HCT116 (cell line): ENCODE measurements at regions not wholly inside any gene's neighbourhood (a gene's known extent, or its start where the extent isn't known, plus 50 kb on each side); places are given as distances from the start of the nearest gene placed in this dataset.

Source experiments
- ATAC-seq: fragments of 200-7000 bp; cut with Tn5 transposase; 2 replicates; pipeline ENCODE4 v1.9.1; 2020; ENCODE audit warnings: mild to moderate bottlenecking, moderate library complexity
- BruUV-seq: library from RNA; stranded (reverse); fragments of 400-500 nt; replicated peaks from 2 replicates; lab custom pipeline; 2021; lab: Mats Ljungman, UMichigan
- CTCF ChIA-PET: fragments of 300-600 bp; sonication (Branson Sonifier 250); formaldehyde crosslinking; loops from one replicate; lab custom pipeline; 2021; ENCODE audit warnings: antibody characterized with exemption; lab: Charles Lee
- POLR2A ChIA-PET: fragments of 300-600, 350-600 bp; sonication (Branson Sonifier 250); formaldehyde crosslinking; loops from one replicate; lab custom pipeline; 2021; ENCODE audit warnings: antibody characterized with exemption; lab: Charles Lee
- RAD21 ChIA-PET, 2 experiments: fragments of 300-600 bp; sonication (Branson Sonifier 250); formaldehyde crosslinking; loops; one replicate each; lab custom pipeline; 2023; ENCODE audit warnings: low total read pairs in 2 of 2; ENCODE audit not compliant: uncharacterized antibody in 2 of 2, unreplicated experiment in 2 of 2, low non-redundant PET in 1 of 2; lab: Charles Lee
- DNase-seq: peaks from one replicate; pipeline ENCODE4 v3.0.0-alpha.2; 2010; ENCODE audit warnings: low read depth, low spot score
- H2AFZ ChIP-seq: fragments of 200-600 bp; shearing (Covaris generic), sonication (generic); 2 replicates; pipeline ENCODE4 v1.6.1; 2017; ENCODE audit warnings: low read depth, mixed run types, mixed read lengths, antibody characterized with exemption, low read length; ENCODE audit not compliant: poor library complexity, severe bottlenecking
- H3K27ac ChIP-seq: 2 replicates; pipeline ENCODE4 v1.5.1; 2012; ENCODE audit warnings: low read depth, low read length
- H3K27me3 ChIP-seq: fragments of 200-600 bp; sonication (generic); 2 replicates; pipeline ENCODE4 v1.6.1; 2016; ENCODE audit warnings: mixed run types, low read length, mixed read lengths; ENCODE audit not compliant: insufficient read depth
- H3K36me3 ChIP-seq, 2 experiments: fragments of 200-500 bp in 1 of 2; fragments of 200-600 bp in 1 of 2; sonication (Bioruptor generic) in 1 of 2; sonication (generic) in 1 of 2; 2 replicates each; pipeline versions ENCODE4 v1.5.1 to v1.6.1; 2014 to 2016; ENCODE audit warnings: low read length in 2 of 2, inconsistent platforms in 1 of 2, mixed read lengths in 1 of 2, mixed run types in 1 of 2; ENCODE audit not compliant: insufficient read depth in 2 of 2, control insufficient read depth in 1 of 2
- H3K4me1 ChIP-seq, 2 experiments: fragments of 200-600 bp in 1 of 2; sonication (generic) in 1 of 2; 2 replicates each; pipeline versions ENCODE4 v1.5.1 to v1.6.1; 2012 to 2017; ENCODE audit warnings: low read length in 2 of 2, inconsistent platforms in 1 of 2, mild to moderate bottlenecking in 1 of 2, mixed read lengths in 1 of 2, mixed run types in 1 of 2, moderate library complexity in 1 of 2; ENCODE audit not compliant: insufficient read depth in 2 of 2, control insufficient read depth in 1 of 2
- H3K4me2 ChIP-seq: fragments of 200-600 bp; sonication (generic); 2 replicates; pipeline ENCODE4 v1.6.1; 2017; ENCODE audit warnings: mixed run types, low read length, mixed read lengths
- H3K4me3 ChIP-seq, 2 experiments: fragments of 200-600 bp in 1 of 2; sonication (generic) in 1 of 2; replicated peaks in 1 of 2; 2 replicates each; pipeline ENCODE4 v1.5.1; 2011 to 2016; ENCODE audit warnings: low read length in 2 of 2, control low read depth in 1 of 2, low read depth in 1 of 2, mild to moderate bottlenecking in 1 of 2, mixed read lengths in 1 of 2, mixed run types in 1 of 2
- H3K79me2 ChIP-seq: fragments of 200-600 bp; sonication (generic); 2 replicates; pipeline ENCODE4 v1.6.1; 2017; ENCODE audit warnings: mild to moderate bottlenecking, mixed run types, low read length, moderate library complexity, mixed read lengths; ENCODE audit not compliant: insufficient read depth
- H3K9ac ChIP-seq: fragments of 200-600 bp; sonication (generic); 2 replicates; pipeline ENCODE4 v1.6.1; 2016; ENCODE audit warnings: low read length, mixed read lengths
- H3K9me2 ChIP-seq: fragments of 200-600 bp; sonication (generic), shearing (Covaris generic); 2 replicates; pipeline ENCODE4 v1.6.1; 2017; ENCODE audit warnings: mixed run types, mild to moderate bottlenecking, moderate library complexity; ENCODE audit not compliant: insufficient read depth
- H3K9me3 ChIP-seq, 2 experiments: fragments of 200-500 bp in 1 of 2; fragments of 200-600 bp in 1 of 2; sonication (Bioruptor generic) in 1 of 2; sonication (generic) in 1 of 2; 2 replicates each; pipeline ENCODE4 v1.6.1; 2014 to 2017; ENCODE audit warnings: low read length in 2 of 2, mixed read lengths in 2 of 2, inconsistent platforms in 1 of 2, low read depth in 1 of 2, mild to moderate bottlenecking in 1 of 2, mixed run types in 1 of 2, moderate library complexity in 1 of 2; ENCODE audit not compliant: control insufficient read depth in 1 of 2, insufficient read depth in 1 of 2
- H4K20me1 ChIP-seq: fragments of 200-600 bp; sonication (generic), shearing (Covaris generic); 2 replicates; pipeline ENCODE4 v1.6.1; 2017; ENCODE audit warnings: mixed run types, mild to moderate bottlenecking, moderate library complexity; ENCODE audit not compliant: insufficient read depth
- CBX3 ChIP-seq: IDR thresholded peaks from 2 replicates; pipeline ENCODE4 v1.6.1; 2012; ENCODE audit warnings: low read depth
- EGR1 ChIP-seq: IDR thresholded peaks from 2 replicates; pipeline ENCODE4 v1.6.1; 2012; ENCODE audit warnings: low read depth
- POLR2AphosphoS5 ChIP-seq: IDR thresholded peaks from 2 replicates; pipeline ENCODE4 v1.6.1; 2011; ENCODE audit warnings: mild to moderate bottlenecking, low read depth, low read length, moderate library complexity
- RAD21 ChIP-seq: IDR thresholded peaks from 2 replicates; pipeline ENCODE4 v1.6.1; 2012; ENCODE audit warnings: low read depth, mild to moderate bottlenecking
- SP1 ChIP-seq: IDR thresholded peaks from 2 replicates; pipeline ENCODE4 v1.6.1; 2012; ENCODE audit warnings: low read depth
- TCF7L2 ChIP-seq: IDR thresholded peaks from 2 replicates; pipeline ENCODE4 v1.7.0; 2011; ENCODE audit warnings: borderline replicate concordance, inconsistent platforms; ENCODE audit not compliant: insufficient read depth, insufficient read length; ENCODE audit errors: extremely low read depth
- YY1 ChIP-seq: IDR thresholded peaks from 2 replicates; pipeline ENCODE4 v1.6.1; 2011; ENCODE audit warnings: low read length, low read depth, moderate library complexity, mild to moderate bottlenecking; ENCODE audit not compliant: insufficient replicate concordance; ENCODE audit errors: extremely low read depth
- ZFX ChIP-seq: fragments of 450-650 bp; IDR thresholded peaks from 2 replicates; pipeline ENCODE4 v1.6.1; 2017
- intact Hi-C: fragments of 100-400 bp; cut with micrococcal nuclease; formaldehyde crosslinking; loops from 2 replicates; pipeline ENCODE4 v1.10.0; 2022
- TF ChIP-seq, protein P1 (sequence below): IDR thresholded peaks from 2 replicates; pipeline ENCODE4 v1.6.1; 2012; ENCODE audit warnings: low read depth
- TF ChIP-seq, protein P2 (sequence below), 3 experiments: fragments of 200-600 bp in 1 of 3; sonication (generic) in 1 of 3; IDR thresholded peaks in 2 of 3; conservative IDR thresholded peaks in 1 of 3; 2 replicates each; pipeline ENCODE4 v1.5.1; 2012 to 2017; ENCODE audit warnings: low read depth in 2 of 3, low read length in 2 of 3, antibody characterized with exemption in 1 of 3, borderline replicate concordance in 1 of 3, control low read depth in 1 of 3, mild to moderate bottlenecking in 1 of 3, mixed read lengths in 1 of 3, mixed run types in 1 of 3, moderate library complexity in 1 of 3; ENCODE audit not compliant: insufficient read depth in 1 of 3

DNA sequence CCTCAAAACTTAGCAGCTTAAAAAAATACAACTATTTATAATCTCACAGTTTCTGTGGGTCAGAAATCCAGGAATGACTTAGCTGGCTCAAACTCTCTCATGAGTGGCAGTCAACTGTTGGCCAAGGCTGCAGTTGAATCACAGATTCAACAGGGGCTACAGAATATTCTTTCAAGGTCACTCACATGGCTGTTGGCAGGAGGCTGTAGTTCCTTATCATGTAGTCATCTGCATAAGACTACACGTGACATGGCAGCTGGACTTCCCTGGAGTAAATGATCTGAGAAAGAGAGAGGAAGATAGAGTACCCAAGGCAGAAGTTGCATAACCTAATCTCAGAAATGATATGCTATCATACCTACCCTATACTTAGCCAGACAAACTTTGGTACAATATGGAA lies 75.2 kb upstream of the TSPAN2 start:
- POLR2A ChIA-PET = interaction anchor here (1.3 kb wide), 1 partner anchor 15 kb away, joined by 3 read pairs; no protein-coding TSS in a partner anchor
- H3K9ac ChIP-seq = no peak overlapping the region
- CTCF ChIA-PET = no interaction called here
- intact Hi-C loops = no loop called here
- no TSS peak for BruUV-seq
- TF ChIP-seq TCF7L2 (no peak), POLR2AphosphoS5 (no peak), EGR1 (no peak), CBX3 (no peak), ZFX (no peak), SP1 (no peak), RAD21 (no peak), YY1 (no peak)
- TF ChIP-seq, protein P1, sequence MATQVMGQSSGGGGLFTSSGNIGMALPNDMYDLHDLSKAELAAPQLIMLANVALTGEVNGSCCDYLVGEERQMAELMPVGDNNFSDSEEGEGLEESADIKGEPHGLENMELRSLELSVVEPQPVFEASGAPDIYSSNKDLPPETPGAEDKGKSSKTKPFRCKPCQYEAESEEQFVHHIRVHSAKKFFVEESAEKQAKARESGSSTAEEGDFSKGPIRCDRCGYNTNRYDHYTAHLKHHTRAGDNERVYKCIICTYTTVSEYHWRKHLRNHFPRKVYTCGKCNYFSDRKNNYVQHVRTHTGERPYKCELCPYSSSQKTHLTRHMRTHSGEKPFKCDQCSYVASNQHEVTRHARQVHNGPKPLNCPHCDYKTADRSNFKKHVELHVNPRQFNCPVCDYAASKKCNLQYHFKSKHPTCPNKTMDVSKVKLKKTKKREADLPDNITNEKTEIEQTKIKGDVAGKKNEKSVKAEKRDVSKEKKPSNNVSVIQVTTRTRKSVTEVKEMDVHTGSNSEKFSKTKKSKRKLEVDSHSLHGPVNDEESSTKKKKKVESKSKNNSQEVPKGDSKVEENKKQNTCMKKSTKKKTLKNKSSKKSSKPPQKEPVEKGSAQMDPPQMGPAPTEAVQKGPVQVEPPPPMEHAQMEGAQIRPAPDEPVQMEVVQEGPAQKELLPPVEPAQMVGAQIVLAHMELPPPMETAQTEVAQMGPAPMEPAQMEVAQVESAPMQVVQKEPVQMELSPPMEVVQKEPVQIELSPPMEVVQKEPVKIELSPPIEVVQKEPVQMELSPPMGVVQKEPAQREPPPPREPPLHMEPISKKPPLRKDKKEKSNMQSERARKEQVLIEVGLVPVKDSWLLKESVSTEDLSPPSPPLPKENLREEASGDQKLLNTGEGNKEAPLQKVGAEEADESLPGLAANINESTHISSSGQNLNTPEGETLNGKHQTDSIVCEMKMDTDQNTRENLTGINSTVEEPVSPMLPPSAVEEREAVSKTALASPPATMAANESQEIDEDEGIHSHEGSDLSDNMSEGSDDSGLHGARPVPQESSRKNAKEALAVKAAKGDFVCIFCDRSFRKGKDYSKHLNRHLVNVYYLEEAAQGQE = no peak
- TF ChIP-seq, protein P2, sequence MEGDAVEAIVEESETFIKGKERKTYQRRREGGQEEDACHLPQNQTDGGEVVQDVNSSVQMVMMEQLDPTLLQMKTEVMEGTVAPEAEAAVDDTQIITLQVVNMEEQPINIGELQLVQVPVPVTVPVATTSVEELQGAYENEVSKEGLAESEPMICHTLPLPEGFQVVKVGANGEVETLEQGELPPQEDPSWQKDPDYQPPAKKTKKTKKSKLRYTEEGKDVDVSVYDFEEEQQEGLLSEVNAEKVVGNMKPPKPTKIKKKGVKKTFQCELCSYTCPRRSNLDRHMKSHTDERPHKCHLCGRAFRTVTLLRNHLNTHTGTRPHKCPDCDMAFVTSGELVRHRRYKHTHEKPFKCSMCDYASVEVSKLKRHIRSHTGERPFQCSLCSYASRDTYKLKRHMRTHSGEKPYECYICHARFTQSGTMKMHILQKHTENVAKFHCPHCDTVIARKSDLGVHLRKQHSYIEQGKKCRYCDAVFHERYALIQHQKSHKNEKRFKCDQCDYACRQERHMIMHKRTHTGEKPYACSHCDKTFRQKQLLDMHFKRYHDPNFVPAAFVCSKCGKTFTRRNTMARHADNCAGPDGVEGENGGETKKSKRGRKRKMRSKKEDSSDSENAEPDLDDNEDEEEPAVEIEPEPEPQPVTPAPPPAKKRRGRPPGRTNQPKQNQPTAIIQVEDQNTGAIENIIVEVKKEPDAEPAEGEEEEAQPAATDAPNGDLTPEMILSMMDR (IDR thresholded peaks at IDR 0.05 in 2 of 3, conservative IDR thresholded peaks at IDR 0.05 in 1 of 3; ENCODE audit: borderline replicate concordance in 1 of 3, insufficient read depth in 1 of 3, low read depth in 2 of 3, low read length in 2 of 3) = no peak
- no peak overlapping the region for H3K27ac ChIP-seq
- H3K4me3 ChIP-seq = no peak overlapping the region
- peaks cover 0 to 37% of the 10 kb centered on the region in 2 experiments; a peak in 2 of 4 replicates for H3K4me1 ChIP-seq
- DNase-seq = no peak
- no peak overlapping the region for H2AFZ ChIP-seq
- H3K4me2 ChIP-seq = no peak overlapping the region
- no peaks in the 10 kb centered on the region for H3K27me3 ChIP-seq
- RAD21 ChIA-PET = no interaction called here
- no peaks in the 10 kb centered on the region for H3K9me3 ChIP-seq
- no peaks in the 10 kb centered on the region for H3K79me2 ChIP-seq
- no peak for ATAC-seq
- no peaks in the 10 kb centered on the region for H4K20me1 ChIP-seq
- H3K36me3 ChIP-seq = no peaks in the 10 kb centered on the region
- 0 out of 2 replicates have a peak, but pooled peaks cover 2% of the 10 kb centered on the region for H3K9me2 ChIP-seq
